GM12878 (cell line): ENCODE measurements at regions not wholly inside any gene's neighbourhood (a gene's known extent, or its start where the extent isn't known, plus 50 kb on each side); places are given as distances from the start of the nearest gene placed in this dataset.

ENCODE experiments used
- ATAC-seq: fragments of 200-7000 bp; cut with Tn5 transposase; 3 replicates; pipeline ENCODE4 v1.9.1; 2020; ENCODE audit warnings: mild to moderate bottlenecking, moderate library complexity
- BruUV-seq: library from RNA; stranded (reverse); fragments of 400-500 nt; replicated peaks from 2 replicates; lab custom pipeline; 2021; lab: Mats Ljungman, UMichigan
- CTCF ChIA-PET: fragments of 300-600 bp; sonication (Branson Sonifier 250); formaldehyde crosslinking; extraction: SDS; loops from one replicate; lab custom pipeline; 2021; ENCODE audit warnings: inconsistent platforms; lab: Yijun Ruan, JAX
- POLR2A ChIA-PET: fragments of 350-600 bp; formaldehyde crosslinking; extraction: SDS; loops from one replicate; lab custom pipeline; 2021; ENCODE audit warnings: inconsistent platforms; lab: Charles Lee
- RAD21 ChIA-PET: fragments of 300-600 bp; sonication (Branson Sonifier 250); formaldehyde crosslinking; loops from one replicate; lab custom pipeline; 2023; ENCODE audit warnings: antibody characterized with exemption; ENCODE audit not compliant: unreplicated experiment; lab: Charles Lee
- SMC1A ChIA-PET: fragments of 300-600 bp; sonication (Branson Sonifier 250); formaldehyde crosslinking; loops from one replicate; lab custom pipeline; 2023; ENCODE audit not compliant: unreplicated experiment, uncharacterized antibody; lab: Charles Lee
- DNase-seq: peaks from one replicate; pipeline ENCODE4 v3.0.0-alpha.2; 2011; ENCODE audit warnings: low read depth, low spot score
- FAIRE-seq: peaks from 3 replicates; lab custom pipeline; 2011; peaks lifted over from hg19 to GRCh38; lab: Jason Lieb, UNC
- H2AFZ ChIP-seq: 2 replicates; pipeline ENCODE4 v1.6.0; 2011; ENCODE audit warnings: low read depth, low read length, control low read depth; ENCODE audit not compliant: control insufficient read depth
- H3K27ac ChIP-seq: 2 replicates; pipeline ENCODE4 v1.5.1; 2011; ENCODE audit warnings: control low read depth; ENCODE audit not compliant: control insufficient read depth, insufficient read depth
- H3K27me3 ChIP-seq, 2 experiments: replicated peaks in 1 of 2; 2 replicates each; pipeline versions ENCODE4 v1.6.0 to v1.6.1; 2011; ENCODE audit warnings: low read length in 1 of 2; ENCODE audit not compliant: control insufficient read depth in 2 of 2, insufficient read depth in 2 of 2
- H3K36me3 ChIP-seq, 2 experiments: 2 replicates each; pipeline ENCODE4 v1.5.1; 2011; ENCODE audit warnings: low read length in 1 of 2; ENCODE audit not compliant: control insufficient read depth in 2 of 2, insufficient read depth in 2 of 2
- H3K4me1 ChIP-seq: 2 replicates; pipeline ENCODE4 v1.6.1; 2011; ENCODE audit warnings: mild to moderate bottlenecking, low read length, moderate library complexity, mixed read lengths; ENCODE audit not compliant: control insufficient read depth, insufficient read depth
- H3K4me2 ChIP-seq: 2 replicates; pipeline ENCODE4 v1.6.0; 2011; ENCODE audit warnings: control low read depth; ENCODE audit not compliant: control insufficient read depth, insufficient read depth
- H3K4me3 ChIP-seq: fragments of 200-600 bp; sonication (generic); 2 replicates; pipeline ENCODE4 v1.5.1; 2016
- H3K79me2 ChIP-seq: 2 replicates; pipeline ENCODE4 v1.6.0; 2011; ENCODE audit warnings: low read length; ENCODE audit not compliant: control insufficient read depth, insufficient read depth
- H3K9ac ChIP-seq: 2 replicates; pipeline ENCODE4 v1.8.0; 2011; ENCODE audit warnings: low read length, control low read depth, mixed read lengths; ENCODE audit not compliant: control insufficient read depth, insufficient read depth
- H3K9me3 ChIP-seq: replicated peaks from 3 replicates; pipeline ENCODE4 v1.5.1; 2011; ENCODE audit warnings: mild to moderate bottlenecking, low read length; ENCODE audit not compliant: control insufficient read depth, insufficient read depth
- H4K20me1 ChIP-seq: 2 replicates; pipeline ENCODE4 v1.6.0; 2011; ENCODE audit not compliant: control insufficient read depth, insufficient read depth
- ATF7 ChIP-seq: fragments of 450-650 bp; IDR thresholded peaks from 2 replicates; pipeline ENCODE4 v1.6.1; 2016; ENCODE audit warnings: low read depth, mild to moderate bottlenecking
- BCLAF1 ChIP-seq: fragments of 450-650 bp; IDR thresholded peaks from 2 replicates; pipeline ENCODE4 v1.6.1; 2017; ENCODE audit warnings: antibody characterized with exemption, mild to moderate bottlenecking, moderate library complexity
- ELK1 ChIP-seq: IDR thresholded peaks from 2 replicates; pipeline ENCODE4 v1.6.1; 2012; ENCODE audit warnings: low read depth, low read length, improper control_type of control experiment
- EZH2 ChIP-seq: IDR thresholded peaks from 2 replicates; pipeline ENCODE4 v1.6.1; 2012; ENCODE audit warnings: low read depth, mild to moderate bottlenecking, control low read depth, inconsistent platforms, low read length, borderline replicate concordance; ENCODE audit not compliant: control insufficient read depth
- MLLT1 ChIP-seq: fragments of 450-650 bp; IDR thresholded peaks from 2 replicates; pipeline ENCODE4 v1.6.1; 2016; ENCODE audit warnings: mild to moderate bottlenecking
- NFYB ChIP-seq: IDR thresholded peaks from 2 replicates; pipeline ENCODE4 v1.6.1; 2011; ENCODE audit warnings: low read depth, mild to moderate bottlenecking, low read length, improper control_type of control experiment, moderate library complexity; ENCODE audit not compliant: insufficient read depth
- NKRF ChIP-seq: fragments of 450-650 bp; conservative IDR thresholded peaks from 2 replicates; pipeline ENCODE4 v1.6.1; 2017; ENCODE audit warnings: mild to moderate bottlenecking, moderate library complexity
- PAX8 ChIP-seq: fragments of 450-650 bp; IDR thresholded peaks from 2 replicates; pipeline ENCODE4 v1.6.1; 2017; ENCODE audit warnings: mild to moderate bottlenecking, moderate library complexity
- SIX5 ChIP-seq: IDR thresholded peaks from 2 replicates; pipeline ENCODE4 v1.6.1; 2011; ENCODE audit warnings: mild to moderate bottlenecking, low read depth, low read length, moderate library complexity; ENCODE audit not compliant: severe bottlenecking
- SP1 ChIP-seq: IDR thresholded peaks from one replicate; pipeline ENCODE4 v1.6.1; 2011; ENCODE audit warnings: low read depth, low read length
- SUPT20H ChIP-seq: IDR thresholded peaks from 2 replicates; pipeline ENCODE4 v1.6.1; 2011; ENCODE audit warnings: low read depth, mild to moderate bottlenecking, low read length, moderate library complexity, borderline replicate concordance; ENCODE audit not compliant: control insufficient read depth
- TCF12 ChIP-seq: IDR thresholded peaks from 2 replicates; pipeline ENCODE4 v1.6.1; 2011; ENCODE audit warnings: low read depth, mild to moderate bottlenecking, low read length
- USF1 ChIP-seq: IDR thresholded peaks from 2 replicates; pipeline ENCODE4 v1.6.1; 2011; ENCODE audit warnings: borderline replicate concordance, low read depth, mild to moderate bottlenecking, moderate library complexity, mixed read lengths, low read length; ENCODE audit not compliant: insufficient read depth; ENCODE audit errors: extremely low read length
- ZBED1 ChIP-seq: IDR thresholded peaks from 2 replicates; pipeline ENCODE4 v1.6.1; 2016; ENCODE audit warnings: borderline replicate concordance
- WGBS: methylation state at CpG from one replicate; pipeline ENCODE4 v1.1.6; 2016; ENCODE audit warnings: low lambda C conversion rate; ENCODE audit not compliant: insufficient replicate concordance, insufficient coverage; ENCODE audit errors: missing lambda C conversion rate; 5-methylcytosine and 5-hydroxymethylcytosine counted together
- in situ Hi-C: fragments of 300-500 bp; cut with MboI; formaldehyde crosslinking; loops from 9 replicates; pipeline ENCODE4 v1.14.3; 2018; ENCODE audit warnings: mixed read lengths
- intact Hi-C: fragments of 100-400 bp; cut with micrococcal nuclease; formaldehyde crosslinking; loops from one replicate; pipeline ENCODE4 v1.14.2; 2022; ENCODE audit not compliant: unreplicated experiment

- no peak for TF ChIP-seq BCLAF1
- TF ChIP-seq, all 136 proteins: peak for 0
Observed at GRCh38 chr5:56499901-56500300, 266.8 kb upstream of the ANKRD55 start (continued).

- ChIA-PET POLR2A (no interaction called here), SMC1A (interaction anchor here (1.3 kb wide), 1 partner anchor 19 kb away, joined by 4 read pairs; no protein-coding TSS in a partner anchor), CTCF (no interaction called here), RAD21 (no interaction called here)
- Histone ChIP-seq H3K9me3 (no peaks in the 10 kb centered on the region; the same call in 2 of the 3 replicates), H3K27me3 (no peaks in the 10 kb centered on the region), H3K4me3 (no peak overlapping the region), H3K79me2 (no peaks in the 10 kb centered on the region), H4K20me1 (no peaks in the 10 kb centered on the region), H3K9ac (no peak overlapping the region), H3K27ac (no peak overlapping the region), H3K36me3 (no peaks in the 10 kb centered on the region), H2AFZ (no peak overlapping the region), H3K4me2 (no peak overlapping the region), H3K4me1 (peaks cover 6% of the 10 kb centered on the region)
- DNase-seq (no peak), ATAC-seq (no peak), FAIRE-seq (no peak)
- intact Hi-C loops (no loop called here), in situ Hi-C loops (no loop called here)
- BruUV-seq, result no TSS peak
- WGBS, result 43% methylated on average over 4 of the region's 4 CpGs
- no peak for TF ChIP-seq ATF7
- TF ChIP-seq NFYB, result no peak
- TF ChIP-seq ELK1, result no peak
- no peak for TF ChIP-seq MLLT1
- TF ChIP-seq SUPT20H, result no peak
- no peak for TF ChIP-seq EZH2
- no peak for TF ChIP-seq USF1
- TF ChIP-seq SIX5, result no peak
- no peak for TF ChIP-seq TCF12
- no peak for TF ChIP-seq NKRF
- no peak for TF ChIP-seq SP1
- no peak for TF ChIP-seq ZBED1
- no peak for TF ChIP-seq PAX8
Observed at GRCh38 chr5:56499491-56499890, 266.4 kb upstream of the ANKRD55 start.
